ENCODE measurements at regions not wholly inside any gene's neighbourhood (a gene's known extent, or its start where the extent isn't known, plus 50 kb on each side); places are given as distances from the start of the nearest gene placed in this dataset.
"Not testable (repeated sequence)": the region's sequence is repeated elsewhere in the genome, so short reads cannot be mapped to it uniquely, and the experiment has no call there.

DNA sequence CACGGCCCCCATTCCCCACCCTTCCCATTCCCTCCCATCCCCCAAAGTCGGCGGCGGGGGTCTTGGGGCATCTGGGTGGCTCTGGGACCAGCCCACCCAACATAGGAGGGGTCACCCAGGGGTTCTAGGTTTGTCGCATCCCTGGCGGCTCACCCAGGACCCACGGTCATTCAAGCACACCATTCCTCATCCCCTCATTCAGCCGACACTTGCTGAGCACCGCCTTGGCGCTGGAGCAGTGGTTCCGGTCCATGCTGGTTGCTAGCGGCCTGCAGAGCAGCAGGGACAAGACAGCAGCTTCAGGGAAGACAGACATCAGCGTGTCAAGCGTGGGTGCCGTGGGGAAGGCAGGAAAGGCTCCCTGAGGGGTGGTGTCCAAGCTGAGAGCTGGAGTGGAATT lies 50.5 kb upstream of the OTOS start:
- TF ChIP-seq, protein P1, sequence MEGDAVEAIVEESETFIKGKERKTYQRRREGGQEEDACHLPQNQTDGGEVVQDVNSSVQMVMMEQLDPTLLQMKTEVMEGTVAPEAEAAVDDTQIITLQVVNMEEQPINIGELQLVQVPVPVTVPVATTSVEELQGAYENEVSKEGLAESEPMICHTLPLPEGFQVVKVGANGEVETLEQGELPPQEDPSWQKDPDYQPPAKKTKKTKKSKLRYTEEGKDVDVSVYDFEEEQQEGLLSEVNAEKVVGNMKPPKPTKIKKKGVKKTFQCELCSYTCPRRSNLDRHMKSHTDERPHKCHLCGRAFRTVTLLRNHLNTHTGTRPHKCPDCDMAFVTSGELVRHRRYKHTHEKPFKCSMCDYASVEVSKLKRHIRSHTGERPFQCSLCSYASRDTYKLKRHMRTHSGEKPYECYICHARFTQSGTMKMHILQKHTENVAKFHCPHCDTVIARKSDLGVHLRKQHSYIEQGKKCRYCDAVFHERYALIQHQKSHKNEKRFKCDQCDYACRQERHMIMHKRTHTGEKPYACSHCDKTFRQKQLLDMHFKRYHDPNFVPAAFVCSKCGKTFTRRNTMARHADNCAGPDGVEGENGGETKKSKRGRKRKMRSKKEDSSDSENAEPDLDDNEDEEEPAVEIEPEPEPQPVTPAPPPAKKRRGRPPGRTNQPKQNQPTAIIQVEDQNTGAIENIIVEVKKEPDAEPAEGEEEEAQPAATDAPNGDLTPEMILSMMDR (IDR thresholded peaks at IDR 0.05): no peak
- ATAC-seq (ENCODE audit: low FRiP score) (no peak), DNase-seq (ENCODE audit: low spot score) (no peak)

DNA sequence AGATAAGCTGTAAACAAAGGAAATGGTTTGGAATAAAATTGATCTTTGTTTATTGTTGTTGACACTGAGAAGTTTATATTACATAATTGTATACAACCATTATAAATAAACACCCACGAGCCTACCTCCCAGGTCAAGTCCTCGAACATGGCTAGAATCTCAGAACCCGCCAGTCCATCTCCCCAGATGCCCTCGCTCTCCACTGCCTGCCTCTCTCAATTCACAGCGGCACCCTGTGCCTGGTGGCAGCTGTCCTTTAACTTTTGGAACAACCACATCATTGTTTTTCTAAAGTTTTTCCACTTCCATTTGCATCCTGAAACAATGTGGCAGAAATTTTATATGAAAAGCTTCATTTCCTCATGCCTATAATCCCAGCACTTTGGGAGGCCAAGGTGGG lies 52.2 kb upstream of the OTOS start:
- DNase-seq (ENCODE audit: low spot score) (no peak), ATAC-seq (ENCODE audit: low FRiP score) (no peak)
- TF ChIP-seq, protein P1 (IDR thresholded peaks at IDR 0.05): no peak

DNA sequence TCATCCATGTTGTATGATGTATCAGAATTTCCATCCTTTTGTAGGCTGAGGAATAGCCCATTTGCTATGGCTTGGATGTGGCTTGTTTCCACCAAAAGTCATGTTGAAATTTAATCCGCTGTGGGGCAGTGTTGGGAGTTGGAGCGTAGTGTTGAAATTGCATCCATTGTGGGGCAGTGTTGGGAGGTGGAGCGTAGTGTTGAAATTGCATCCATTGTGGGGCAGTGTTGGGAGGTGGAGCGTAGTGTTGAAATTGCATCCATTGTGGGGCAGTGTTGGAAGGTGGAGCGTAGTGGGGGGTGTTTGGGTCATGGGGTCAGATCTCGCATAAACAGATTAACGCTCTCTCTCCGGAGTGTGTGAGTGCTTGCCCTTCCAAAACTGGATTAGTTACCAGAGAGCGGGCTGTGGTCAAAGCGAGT lies 53.9 kb upstream of the OTOS start:
- ATAC-seq (ENCODE audit: low FRiP score): peak; percentile 15
- not testable (repeated sequence) for DNase-seq (ENCODE audit: low spot score)

DNA sequence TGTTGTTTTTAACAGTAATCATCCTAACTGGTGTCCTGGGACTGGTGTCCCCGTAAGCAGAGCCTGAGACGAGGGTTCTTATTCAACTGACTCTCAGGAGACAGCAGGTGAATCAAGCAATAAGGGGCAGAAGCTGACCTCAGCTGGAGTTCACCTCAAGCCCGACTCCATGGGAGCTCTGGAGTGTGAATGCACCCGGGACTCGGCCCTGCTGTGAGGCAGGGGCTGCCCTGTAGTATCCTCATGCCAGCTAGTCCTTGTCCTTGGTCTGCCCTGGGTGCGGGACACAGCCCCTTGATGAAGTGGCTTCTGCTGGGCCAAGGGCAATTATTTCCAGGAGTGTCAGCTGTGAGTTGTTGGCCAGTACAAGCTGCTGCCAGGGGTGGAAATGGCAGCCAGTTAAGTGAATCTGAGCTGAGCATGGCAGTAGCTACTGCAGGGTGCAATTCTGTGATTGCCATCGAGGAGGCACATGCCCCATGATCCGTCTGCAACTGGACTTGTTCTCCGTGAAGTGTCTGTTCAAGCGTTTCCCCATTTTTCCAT lies 54.9 kb upstream of the OTOS start:
- DNase-seq (ENCODE audit: low spot score) (no peak), ATAC-seq (ENCODE audit: low FRiP score) (no peak)
- TF ChIP-seq, protein P1 (IDR thresholded peaks at IDR 0.05): no peak

DNA sequence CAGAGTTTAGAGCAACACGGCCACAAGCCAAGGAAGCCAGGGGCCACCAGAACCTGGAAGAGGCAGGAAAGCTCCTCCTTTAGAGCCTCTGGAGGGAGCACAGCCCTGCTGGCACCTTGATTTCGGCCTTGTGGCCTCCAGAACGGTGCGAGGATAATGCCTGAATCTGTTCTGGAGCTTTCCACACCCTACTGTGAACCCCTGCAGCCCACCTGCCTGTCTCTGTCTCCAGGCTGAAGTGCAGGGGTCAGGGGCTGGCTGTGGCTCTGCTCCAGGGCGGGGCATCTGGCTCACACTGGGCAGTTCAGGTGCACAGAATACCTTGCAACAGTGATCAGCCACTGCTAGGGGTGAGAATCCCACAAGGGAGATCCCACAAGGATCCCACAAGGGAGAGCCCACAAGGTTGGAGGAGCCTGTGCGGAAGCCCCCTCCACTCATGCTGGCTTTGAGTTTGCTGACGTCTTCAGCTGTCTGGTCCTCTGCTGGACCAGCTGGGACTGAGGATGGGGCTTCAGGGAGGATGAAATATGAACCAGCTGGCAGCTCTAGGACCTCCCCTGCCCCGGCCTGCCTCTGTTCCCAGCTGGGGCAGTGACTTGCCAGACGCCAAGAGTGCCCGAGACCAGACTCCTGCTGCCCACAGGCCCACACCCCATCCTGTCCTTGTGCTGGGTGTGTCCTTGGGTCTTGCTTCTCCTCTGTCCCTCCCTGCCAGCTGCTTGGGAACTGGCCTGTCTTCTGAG lies 56.4 kb upstream of the OTOS start:
- ATAC-seq (ENCODE audit: low FRiP score): no peak
- DNase-seq (ENCODE audit: low spot score): no peak
- TF ChIP-seq, protein P1 (IDR thresholded peaks at IDR 0.05): no peak

DNA sequence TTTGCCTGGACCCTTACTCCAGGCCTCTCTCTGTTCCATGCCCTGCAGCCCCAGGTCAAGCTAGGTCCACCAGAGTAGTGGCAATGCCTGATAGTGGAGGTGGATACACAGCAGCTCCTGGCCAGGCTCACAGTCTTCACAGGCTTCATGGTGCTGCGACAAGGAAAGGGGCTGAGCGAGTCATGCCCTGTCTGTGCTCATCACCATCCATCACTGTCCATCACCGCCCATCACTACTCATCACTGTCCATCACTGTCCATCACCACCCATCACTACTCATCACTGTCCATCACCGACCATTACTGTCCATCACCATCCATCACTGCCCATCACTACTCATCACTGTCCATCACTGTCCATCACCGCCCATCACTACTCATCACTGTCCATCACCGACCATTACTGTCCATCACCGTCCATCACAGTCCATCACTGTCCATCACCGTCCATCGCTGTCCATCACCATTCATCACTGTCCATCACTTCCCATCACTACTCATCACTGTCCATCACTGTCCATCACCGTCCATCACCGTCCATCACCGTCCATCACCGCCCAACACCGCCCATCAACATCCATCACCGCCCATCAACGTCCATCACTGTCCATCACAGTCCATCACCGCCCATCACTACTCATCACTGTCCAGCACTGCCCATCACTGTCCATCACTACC lies 57.1 kb upstream of the OTOS start:
- DNase-seq (ENCODE audit: low spot score): no peak
- ATAC-seq (ENCODE audit: low FRiP score): no peak
- TF ChIP-seq, protein P1 (IDR thresholded peaks at IDR 0.05): no peak

DNA sequence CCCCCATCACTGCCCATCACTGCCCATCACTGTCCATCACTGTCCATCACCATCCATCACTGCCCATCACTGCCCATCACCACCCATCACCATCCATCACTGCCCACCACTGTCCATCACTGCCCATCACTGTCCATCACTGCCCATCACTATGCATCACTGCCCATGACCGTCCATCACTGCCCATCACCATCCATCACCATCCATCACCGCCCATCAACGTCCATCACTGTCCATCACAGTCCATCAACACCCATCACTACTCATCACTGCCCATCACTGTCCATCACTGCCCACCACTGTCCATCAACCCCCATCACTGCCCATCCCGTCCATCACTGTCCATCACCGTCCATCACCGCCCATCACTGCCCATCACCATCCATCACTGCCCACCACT lies 57.8 kb upstream of the OTOS start:
- no peak for DNase-seq (ENCODE audit: low spot score)
- ATAC-seq (ENCODE audit: low FRiP score): no peak
- TF ChIP-seq, protein P1 (IDR thresholded peaks at IDR 0.05): no peak

Data from omental fat pad (tissue), 3 donors.